Vagina (tissue), 2 donors: ENCODE measurements at regions not wholly inside any gene's neighbourhood (a gene's known extent, or its start where the extent isn't known, plus 50 kb on each side); places are given as distances from the start of the nearest gene placed in this dataset.
"Not testable (repeated sequence)": the region's sequence is repeated elsewhere in the genome, so short reads cannot be mapped to it uniquely, and the experiment has no call there.

Experiments
- CTCF ChIP-seq, 3 experiments: fragments of 450-650 bp in 2 of 3; fragments of 200-600 bp in 1 of 3; sonication (generic) in 1 of 3; IDR thresholded peaks; one replicate each; pipeline ENCODE4 v1.5.1; 2017 to 2019; ENCODE audit warnings: antibody characterized with exemption in 3 of 3, mild to moderate bottlenecking in 2 of 3, moderate library complexity in 2 of 3
- POLR2A ChIP-seq, 2 donors: fragments of 450-650 bp; IDR thresholded peaks; one replicate each; pipeline ENCODE4 v1.6.1; 2017; ENCODE audit warnings: antibody characterized with exemption in 2 of 2, mild to moderate bottlenecking in 2 of 2, moderate library complexity in 2 of 2

- not testable (repeated sequence) for TF ChIP-seq CTCF, POLR2A (IDR thresholded peaks at IDR 0.05)
These were observed 327.5 kb downstream of the ZNF479 start for GRCh38 chr7:56804755-56805064.
